Kidney (tissue), 13 donors: ENCODE measurements at regions not wholly inside any gene's neighbourhood (a gene's known extent, or its start where the extent isn't known, plus 50 kb on each side); places are given as distances from the start of the nearest gene placed in this dataset.

Experiments
- DNase-seq, 5 donors: peaks; one replicate each; pipeline ENCODE4 v3.0.0-alpha.2; 2013 to 2020
- FAIRE-seq: peaks from 2 replicates; lab custom pipeline; 2012; peaks lifted over from hg19 to GRCh38; lab: Jason Lieb, UNC
- H3K27ac ChIP-seq, 2 donors: one replicate each; pipeline ENCODE4 v1.7.0; 2013; ENCODE audit warnings: low read depth in 2 of 2, low read length in 2 of 2, inconsistent platforms in 1 of 2
- H3K27me3 ChIP-seq: one replicate; pipeline ENCODE4 v1.7.1; 2013; ENCODE audit warnings: low read length, inconsistent platforms; ENCODE audit not compliant: control insufficient read depth, insufficient read depth
- H3K36me3 ChIP-seq, 3 donors: one replicate each; pipeline versions ENCODE4 v1.7.0 to v1.7.1; 2013; ENCODE audit warnings: low read length in 3 of 3, control low read depth in 1 of 3, inconsistent platforms in 1 of 3; ENCODE audit not compliant: insufficient read depth in 3 of 3, control insufficient read depth in 2 of 3
- H3K4me1 ChIP-seq, 3 donors: one replicate each; pipeline versions ENCODE4 v1.7.0 to v1.7.1; 2013; ENCODE audit warnings: low read length in 3 of 3, inconsistent platforms in 1 of 3, low read depth in 1 of 3; ENCODE audit not compliant: control insufficient read depth in 2 of 3, insufficient read depth in 2 of 3
- H3K4me3 ChIP-seq, 3 donors: one replicate each; pipeline versions ENCODE4 v1.7.0 to v1.8.1; 2013; ENCODE audit warnings: low read length in 3 of 3, control low read depth in 1 of 3, inconsistent platforms in 1 of 3
- H3K9ac ChIP-seq, 3 donors: one replicate each; pipeline versions ENCODE4 v1.7.0 to v1.7.1; 2013; ENCODE audit warnings: low read length in 3 of 3, control low read depth in 1 of 3, inconsistent platforms in 1 of 3
- H3K9me3 ChIP-seq, 3 donors: one replicate each; pipeline versions ENCODE4 v1.7.0 to v1.7.1; 2013; ENCODE audit warnings: low read length in 3 of 3, control low read depth in 1 of 3, inconsistent platforms in 1 of 3; ENCODE audit not compliant: control insufficient read depth in 2 of 3, insufficient read depth in 1 of 3
- CTCF ChIP-seq: IDR thresholded peaks from 3 replicates; pipeline ENCODE4 v1.5.1; 2012; ENCODE audit warnings: mild to moderate bottlenecking, moderate library complexity, borderline replicate concordance; ENCODE audit not compliant: insufficient read depth; ENCODE audit errors: extremely low read depth
- intact Hi-C: fragments of 100-400 bp; cut with DNase I; formaldehyde crosslinking; loops from one replicate; pipeline ENCODE4 v1.11.1; 2022
- donor health status: control.
- donor health status: control.
- donor health status: control.
- donor health status: control.
- donor health status: control.
- donor health status: DM: yes; HTN: yes; CAD: no.
- donor health status: Normal renal cell carcinoma (clear cell type).

GRCh38 chr11:25319127-25319526, 822.3 kb downstream of the LUZP2 start:
- H3K9ac ChIP-seq: no peak overlapping the region
- no peaks in the 10 kb centered on the region for H3K9me3 ChIP-seq
- no peaks in the 10 kb centered on the region for H3K4me1 ChIP-seq
- H3K27me3 ChIP-seq: no peaks in the 10 kb centered on the region
- H3K4me3 ChIP-seq: no peak overlapping the region
- FAIRE-seq (no peak), DNase-seq (no peak)
- no peak for TF ChIP-seq CTCF
- no peak overlapping the region for H3K27ac ChIP-seq
- H3K36me3 ChIP-seq: no peaks in the 10 kb centered on the region
- intact Hi-C loops: no loop called here

GRCh38 chr11:25327656-25328055, 830.8 kb downstream of the LUZP2 start:
- H3K4me1 ChIP-seq: no peaks in the 10 kb centered on the region
- no peak for TF ChIP-seq CTCF
- no peaks in the 10 kb centered on the region for H3K27me3 ChIP-seq
- no peak overlapping the region for H3K9ac ChIP-seq
- H3K9me3 ChIP-seq: no peaks in the 10 kb centered on the region
- DNase-seq: no peak
- no peak overlapping the region for H3K27ac ChIP-seq
- no peak overlapping the region for H3K4me3 ChIP-seq
- H3K36me3 ChIP-seq: no peaks in the 10 kb centered on the region
- intact Hi-C loops: no loop called here
- FAIRE-seq: no peak

GRCh38 chr11:25339281-25339680, 842.4 kb downstream of the LUZP2 start:
- H3K4me1 ChIP-seq: no peaks in the 10 kb centered on the region
- H3K9me3 ChIP-seq: no peaks in the 10 kb centered on the region
- no peaks in the 10 kb centered on the region for H3K27me3 ChIP-seq
- DNase-seq (no peak), FAIRE-seq (no peak)
- no peak overlapping the region for H3K4me3 ChIP-seq
- intact Hi-C loops: no loop called here
- H3K27ac ChIP-seq: no peak overlapping the region
- H3K36me3 ChIP-seq: no peaks in the 10 kb centered on the region
- no peak overlapping the region for H3K9ac ChIP-seq
- no peak for TF ChIP-seq CTCF

GRCh38 chr11:25349537-25349936, 852.7 kb downstream of the LUZP2 start:
- Histone ChIP-seq H3K4me3 (no peak overlapping the region), H3K36me3 (no peaks in the 10 kb centered on the region), H3K4me1 (no peaks in the 10 kb centered on the region), H3K9ac (no peak overlapping the region), H3K9me3 (no peaks in the 10 kb centered on the region), H3K27ac (no peak overlapping the region), H3K27me3 (no peaks in the 10 kb centered on the region)
- no peak for FAIRE-seq
- no peak for DNase-seq
- intact Hi-C loops: no loop called here
- no peak for TF ChIP-seq CTCF
